ENCODE measurements at regions not wholly inside any gene's neighbourhood (a gene's known extent, or its start where the extent isn't known, plus 50 kb on each side); places are given as distances from the start of the nearest gene placed in this dataset.

DNA sequence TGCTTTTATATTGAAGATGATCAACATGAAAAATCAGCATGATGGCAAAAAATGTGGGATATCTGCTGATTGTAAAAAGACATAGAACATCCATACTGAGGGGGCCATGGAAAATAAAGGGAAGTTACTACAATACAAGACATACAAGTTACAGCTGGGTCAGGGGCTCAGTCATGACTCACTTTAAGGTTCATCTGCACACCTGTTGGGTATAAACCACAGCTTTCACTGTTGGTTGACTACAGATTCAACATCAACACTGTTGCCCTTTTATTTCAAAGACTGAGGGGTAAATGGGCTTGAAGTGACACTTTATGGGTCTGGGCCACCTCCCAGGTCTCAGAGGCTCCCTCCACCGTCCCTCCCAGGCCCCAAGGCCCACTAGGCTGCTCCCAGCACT is 98.1 kb upstream of the IRS2 start (continued):
- no peak for TF ChIP-seq ZNF462 (CRISPR knock-in tag; IDR thresholded peaks at IDR 0.05)

GRCh38 chr13:109883181-109884180 is 97.1 kb upstream of the IRS2 start:
- Histone ChIP-seq H4K20me1 (replicated peaks; ENCODE audit: insufficient read depth) (no peaks in the 10 kb centered on the region), H3K9me2 (ENCODE audit: insufficient read depth) (no peaks in the 10 kb centered on the region), H3K4me1 (ENCODE audit: insufficient read depth) (no peaks in the 10 kb centered on the region), H3K27ac (ENCODE audit: low read depth) (no peak overlapping the region), H3K27me3 (ENCODE audit: insufficient read depth) (no peaks in the 10 kb centered on the region), H3K36me3 (ENCODE audit: insufficient read depth) (no peaks in the 10 kb centered on the region), H3K79me2 (replicated peaks; ENCODE audit: insufficient read depth) (no peaks in the 10 kb centered on the region), H2AFZ (no peak overlapping the region), H3F3A (replicated peaks; ENCODE audit: low read depth) (no peaks in the 10 kb centered on the region), H3K4me2 (no peak overlapping the region), H3K4me3 (no peak overlapping the region)
- no peak for ATAC-seq
- H3K36me3 Mint-ChIP-seq (ENCODE audit: low read depth) = no peaks in the 10 kb centered on the region
- DNase-seq (ENCODE audit: low spot score) = no peak
- no peak overlapping the region for H3K27ac Mint-ChIP-seq
- peaks cover 4% of the 10 kb centered on the region for H3K27me3 Mint-ChIP-seq (ENCODE audit: insufficient read depth, low read depth, poor library complexity)
- H3K4me1 Mint-ChIP-seq = no peaks in the 10 kb centered on the region
- no peak for TF ChIP-seq ETS1 (IDR thresholded peaks at IDR 0.05)
- TF ChIP-seq, protein P1, sequence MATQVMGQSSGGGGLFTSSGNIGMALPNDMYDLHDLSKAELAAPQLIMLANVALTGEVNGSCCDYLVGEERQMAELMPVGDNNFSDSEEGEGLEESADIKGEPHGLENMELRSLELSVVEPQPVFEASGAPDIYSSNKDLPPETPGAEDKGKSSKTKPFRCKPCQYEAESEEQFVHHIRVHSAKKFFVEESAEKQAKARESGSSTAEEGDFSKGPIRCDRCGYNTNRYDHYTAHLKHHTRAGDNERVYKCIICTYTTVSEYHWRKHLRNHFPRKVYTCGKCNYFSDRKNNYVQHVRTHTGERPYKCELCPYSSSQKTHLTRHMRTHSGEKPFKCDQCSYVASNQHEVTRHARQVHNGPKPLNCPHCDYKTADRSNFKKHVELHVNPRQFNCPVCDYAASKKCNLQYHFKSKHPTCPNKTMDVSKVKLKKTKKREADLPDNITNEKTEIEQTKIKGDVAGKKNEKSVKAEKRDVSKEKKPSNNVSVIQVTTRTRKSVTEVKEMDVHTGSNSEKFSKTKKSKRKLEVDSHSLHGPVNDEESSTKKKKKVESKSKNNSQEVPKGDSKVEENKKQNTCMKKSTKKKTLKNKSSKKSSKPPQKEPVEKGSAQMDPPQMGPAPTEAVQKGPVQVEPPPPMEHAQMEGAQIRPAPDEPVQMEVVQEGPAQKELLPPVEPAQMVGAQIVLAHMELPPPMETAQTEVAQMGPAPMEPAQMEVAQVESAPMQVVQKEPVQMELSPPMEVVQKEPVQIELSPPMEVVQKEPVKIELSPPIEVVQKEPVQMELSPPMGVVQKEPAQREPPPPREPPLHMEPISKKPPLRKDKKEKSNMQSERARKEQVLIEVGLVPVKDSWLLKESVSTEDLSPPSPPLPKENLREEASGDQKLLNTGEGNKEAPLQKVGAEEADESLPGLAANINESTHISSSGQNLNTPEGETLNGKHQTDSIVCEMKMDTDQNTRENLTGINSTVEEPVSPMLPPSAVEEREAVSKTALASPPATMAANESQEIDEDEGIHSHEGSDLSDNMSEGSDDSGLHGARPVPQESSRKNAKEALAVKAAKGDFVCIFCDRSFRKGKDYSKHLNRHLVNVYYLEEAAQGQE (IDR thresholded peaks at IDR 0.05; ENCODE audit: unreplicated experiment) = no peak
- H3K4me3 Mint-ChIP-seq = no peak overlapping the region
- peaks cover 9% of the 10 kb centered on the region; the same call in 2 of the 3 replicates for H3K9me3 Mint-ChIP-seq
